GM12878 (cell line): ENCODE measurements at regions not wholly inside any gene's neighbourhood (a gene's known extent, or its start where the extent isn't known, plus 50 kb on each side); places are given as distances from the start of the nearest gene placed in this dataset.

Experiments
- ATAC-seq: fragments of 200-7000 bp; cut with Tn5 transposase; 3 replicates; pipeline ENCODE4 v1.9.1; 2020; ENCODE audit warnings: mild to moderate bottlenecking, moderate library complexity
- BruUV-seq: library from RNA; stranded (reverse); fragments of 400-500 nt; replicated peaks from 2 replicates; lab custom pipeline; 2021; lab: Mats Ljungman, UMichigan
- CTCF ChIA-PET: fragments of 300-600 bp; sonication (Branson Sonifier 250); formaldehyde crosslinking; extraction: SDS; loops from one replicate; lab custom pipeline; 2021; ENCODE audit warnings: inconsistent platforms; lab: Yijun Ruan, JAX
- POLR2A ChIA-PET: fragments of 350-600 bp; formaldehyde crosslinking; extraction: SDS; loops from one replicate; lab custom pipeline; 2021; ENCODE audit warnings: inconsistent platforms; lab: Charles Lee
- RAD21 ChIA-PET: fragments of 300-600 bp; sonication (Branson Sonifier 250); formaldehyde crosslinking; loops from one replicate; lab custom pipeline; 2023; ENCODE audit warnings: antibody characterized with exemption; ENCODE audit not compliant: unreplicated experiment; lab: Charles Lee
- SMC1A ChIA-PET: fragments of 300-600 bp; sonication (Branson Sonifier 250); formaldehyde crosslinking; loops from one replicate; lab custom pipeline; 2023; ENCODE audit not compliant: unreplicated experiment, uncharacterized antibody; lab: Charles Lee
- DNase-seq: peaks from one replicate; pipeline ENCODE4 v3.0.0-alpha.2; 2011; ENCODE audit warnings: low read depth, low spot score
- FAIRE-seq: peaks from 3 replicates; lab custom pipeline; 2011; peaks lifted over from hg19 to GRCh38; lab: Jason Lieb, UNC
- H2AFZ ChIP-seq: 2 replicates; pipeline ENCODE4 v1.6.0; 2011; ENCODE audit warnings: low read depth, low read length, control low read depth; ENCODE audit not compliant: control insufficient read depth
- H3K27ac ChIP-seq: 2 replicates; pipeline ENCODE4 v1.5.1; 2011; ENCODE audit warnings: control low read depth; ENCODE audit not compliant: control insufficient read depth, insufficient read depth
- H3K27me3 ChIP-seq, 2 experiments: replicated peaks in 1 of 2; 2 replicates each; pipeline versions ENCODE4 v1.6.0 to v1.6.1; 2011; ENCODE audit warnings: low read length in 1 of 2; ENCODE audit not compliant: control insufficient read depth in 2 of 2, insufficient read depth in 2 of 2
- H3K36me3 ChIP-seq, 2 experiments: 2 replicates each; pipeline ENCODE4 v1.5.1; 2011; ENCODE audit warnings: low read length in 1 of 2; ENCODE audit not compliant: control insufficient read depth in 2 of 2, insufficient read depth in 2 of 2
- H3K4me1 ChIP-seq: 2 replicates; pipeline ENCODE4 v1.6.1; 2011; ENCODE audit warnings: mild to moderate bottlenecking, low read length, moderate library complexity, mixed read lengths; ENCODE audit not compliant: control insufficient read depth, insufficient read depth
- H3K4me2 ChIP-seq: 2 replicates; pipeline ENCODE4 v1.6.0; 2011; ENCODE audit warnings: control low read depth; ENCODE audit not compliant: control insufficient read depth, insufficient read depth
- H3K4me3 ChIP-seq: fragments of 200-600 bp; sonication (generic); 2 replicates; pipeline ENCODE4 v1.5.1; 2016
- H3K79me2 ChIP-seq: 2 replicates; pipeline ENCODE4 v1.6.0; 2011; ENCODE audit warnings: low read length; ENCODE audit not compliant: control insufficient read depth, insufficient read depth
- H3K9ac ChIP-seq: 2 replicates; pipeline ENCODE4 v1.8.0; 2011; ENCODE audit warnings: low read length, control low read depth, mixed read lengths; ENCODE audit not compliant: control insufficient read depth, insufficient read depth
- H3K9me3 ChIP-seq: replicated peaks from 3 replicates; pipeline ENCODE4 v1.5.1; 2011; ENCODE audit warnings: mild to moderate bottlenecking, low read length; ENCODE audit not compliant: control insufficient read depth, insufficient read depth
- H4K20me1 ChIP-seq: 2 replicates; pipeline ENCODE4 v1.6.0; 2011; ENCODE audit not compliant: control insufficient read depth, insufficient read depth
- BRCA1 ChIP-seq: IDR thresholded peaks from 2 replicates; pipeline ENCODE4 v1.6.1; 2011; ENCODE audit warnings: low read depth, low read length, improper control_type of control experiment
- CREB1 ChIP-seq: IDR thresholded peaks from 2 replicates; pipeline ENCODE4 v1.6.1; 2012; ENCODE audit warnings: low read depth, mild to moderate bottlenecking, inconsistent platforms
- IKZF2 ChIP-seq, 2 experiments: fragments of 450-650 bp; IDR thresholded peaks; 2 replicates each; pipeline ENCODE4 v1.6.1; 2017; ENCODE audit warnings: mild to moderate bottlenecking in 2 of 2, moderate library complexity in 2 of 2
- POLR2AphosphoS2 ChIP-seq: IDR thresholded peaks from 2 replicates; pipeline ENCODE4 v1.6.1; 2011; ENCODE audit warnings: low read depth, mild to moderate bottlenecking, low read length, improper control_type of control experiment, moderate library complexity
- RELB ChIP-seq: fragments of 450-650 bp; IDR thresholded peaks from 2 replicates; pipeline ENCODE4 v1.6.1; 2017; ENCODE audit warnings: low read depth, mild to moderate bottlenecking, moderate library complexity
- SMAD1 ChIP-seq: fragments of 450-650 bp; IDR thresholded peaks from 2 replicates; pipeline ENCODE4 v1.6.1; 2018; ENCODE audit warnings: mild to moderate bottlenecking, low read depth; ENCODE audit not compliant: partially characterized antibody
- ZBTB40 ChIP-seq: fragments of 450-650 bp; IDR thresholded peaks from 2 replicates; pipeline ENCODE4 v1.6.1; 2016; ENCODE audit warnings: mild to moderate bottlenecking, moderate library complexity, borderline replicate concordance
- WGBS: methylation state at CpG from one replicate; pipeline ENCODE4 v1.1.6; 2016; ENCODE audit warnings: low lambda C conversion rate; ENCODE audit not compliant: insufficient replicate concordance, insufficient coverage; ENCODE audit errors: missing lambda C conversion rate; 5-methylcytosine and 5-hydroxymethylcytosine counted together
- in situ Hi-C: fragments of 300-500 bp; cut with MboI; formaldehyde crosslinking; loops from 9 replicates; pipeline ENCODE4 v1.14.3; 2018; ENCODE audit warnings: mixed read lengths
- intact Hi-C: fragments of 100-400 bp; cut with micrococcal nuclease; formaldehyde crosslinking; loops from one replicate; pipeline ENCODE4 v1.14.2; 2022; ENCODE audit not compliant: unreplicated experiment

- peak; percentile 16; the same call in 1 of the 2 replicates for TF ChIP-seq RELB
- TF ChIP-seq IKZF2 (IDR thresholded peaks at IDR 0.05), result peak; percentile 57 to 65; a peak in 3 of 4 replicates
- TF ChIP-seq, all 136 proteins: peak for 13
Measured at GRCh38 chr6:149230712-149231460, 86.6 kb upstream of the TAB2 start (continued).

- ChIA-PET CTCF (interaction anchor here (0.6 to 2.1 kb wide), 8 partner anchors 9 to 1777 kb away, joined by 3 to 10 read pairs (median 4); partner anchors contain the start of gene TAB2), RAD21 (interaction anchor here (0.8 to 2.6 kb wide), 9 partner anchors 14 to 190 kb away, joined by 3 to 16 read pairs (median 3); no protein-coding TSS in a partner anchor), POLR2A (interaction anchor here (0.6 to 2.1 kb wide), 5 partner anchors 11 to 103 kb away, joined by 3 to 12 read pairs (median 4); no protein-coding TSS in a partner anchor), SMC1A (interaction anchor here (1.0 to 3.6 kb wide), 13 partner anchors 9 to 285 kb away, joined by 3 to 56 read pairs (median 5); no protein-coding TSS in a partner anchor)
- DNase-seq (no peak), FAIRE-seq (no peak), ATAC-seq (no peak)
- no TSS peak for BruUV-seq
- Histone ChIP-seq H3K27ac (no peak overlapping the region), H3K9me3 (no peaks in the 10 kb centered on the region; the same call in 1 of the 3 replicates), H3K79me2 (no peaks in the 10 kb centered on the region), H3K27me3 (no peaks in the 10 kb centered on the region), H2AFZ (peak overlapping the region; percentile 54; the same call in 1 of the 2 replicates), H3K4me3 (no peak overlapping the region), H3K4me1 (peaks cover 37% of the 10 kb centered on the region), H4K20me1 (no peaks in the 10 kb centered on the region), H3K9ac (no peak overlapping the region), H3K36me3 (no peaks in the 10 kb centered on the region), H3K4me2 (peak overlapping the region; percentile 22; the same call in 1 of the 2 replicates)
- intact Hi-C loops (loop anchor here (5.0 kb wide), 1 partner anchor 86 kb away; the partner anchor contains the start of gene TAB2), in situ Hi-C loops (no loop called here)
- TF ChIP-seq ZBTB40 (no peak), SMAD1 (no peak), POLR2AphosphoS2 (no peak), BRCA1 (no peak), CREB1 (no peak)
- 54% methylated on average over 7 of the region's 7 CpGs for WGBS
Measured at GRCh38 chr6:149231778-149232177, 85.7 kb upstream of the TAB2 start.
